ENCODE measurements at regions not wholly inside any gene's neighbourhood (a gene's known extent, or its start where the extent isn't known, plus 50 kb on each side); places are given as distances from the start of the nearest gene placed in this dataset.
A peak's percentile ranks its signal among the peaks of the same experiment; 100 is the strongest.

DNA sequence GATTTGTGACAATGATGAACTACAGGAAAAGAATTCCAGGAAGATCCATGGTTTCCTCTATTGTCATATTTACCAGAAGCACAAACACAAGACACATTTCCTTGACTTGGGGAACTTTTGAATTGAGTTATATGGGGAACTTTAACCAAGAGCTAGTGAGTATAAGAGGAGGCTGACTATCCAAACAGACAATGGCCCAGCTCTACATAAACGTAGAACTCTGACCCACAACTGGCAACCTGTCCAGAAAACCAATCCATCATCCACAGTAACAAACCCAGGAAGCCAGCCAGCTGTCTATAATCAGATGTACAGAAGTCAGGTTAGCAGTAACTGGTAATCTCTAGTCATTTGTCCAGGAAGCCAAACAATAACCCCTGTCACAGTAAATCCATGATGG is 167.0 kb upstream of the CPEB2 start:
- Histone ChIP-seq H3K4me3 (ENCODE audit: insufficient read depth, low read length) (no peak overlapping the region), H2AFZ (ENCODE audit: low read length) (no peak overlapping the region), H3K27ac (ENCODE audit: low read depth, low read length) (no peak overlapping the region), H3K27me3 (ENCODE audit: insufficient read depth, low read length) (no peaks in the 10 kb centered on the region), H3K36me3 (ENCODE audit: insufficient read depth, low read length) (no peaks in the 10 kb centered on the region), H3K9me3 (ENCODE audit: low read depth, low read length) (no peaks in the 10 kb centered on the region), H3K79me2 (ENCODE audit: insufficient read depth, low read length) (no peaks in the 10 kb centered on the region), H3K4me1 (ENCODE audit: insufficient read depth, low read length) (no peaks in the 10 kb centered on the region), H3K4me2 (ENCODE audit: insufficient read depth, low read length) (no peak overlapping the region), H4K20me1 (ENCODE audit: insufficient read depth, low read length) (no peaks in the 10 kb centered on the region)
- DNase-seq (ENCODE audit: insufficient read length, low spot score, missing footprints), result no peak
- TF ChIP-seq, protein P1, sequence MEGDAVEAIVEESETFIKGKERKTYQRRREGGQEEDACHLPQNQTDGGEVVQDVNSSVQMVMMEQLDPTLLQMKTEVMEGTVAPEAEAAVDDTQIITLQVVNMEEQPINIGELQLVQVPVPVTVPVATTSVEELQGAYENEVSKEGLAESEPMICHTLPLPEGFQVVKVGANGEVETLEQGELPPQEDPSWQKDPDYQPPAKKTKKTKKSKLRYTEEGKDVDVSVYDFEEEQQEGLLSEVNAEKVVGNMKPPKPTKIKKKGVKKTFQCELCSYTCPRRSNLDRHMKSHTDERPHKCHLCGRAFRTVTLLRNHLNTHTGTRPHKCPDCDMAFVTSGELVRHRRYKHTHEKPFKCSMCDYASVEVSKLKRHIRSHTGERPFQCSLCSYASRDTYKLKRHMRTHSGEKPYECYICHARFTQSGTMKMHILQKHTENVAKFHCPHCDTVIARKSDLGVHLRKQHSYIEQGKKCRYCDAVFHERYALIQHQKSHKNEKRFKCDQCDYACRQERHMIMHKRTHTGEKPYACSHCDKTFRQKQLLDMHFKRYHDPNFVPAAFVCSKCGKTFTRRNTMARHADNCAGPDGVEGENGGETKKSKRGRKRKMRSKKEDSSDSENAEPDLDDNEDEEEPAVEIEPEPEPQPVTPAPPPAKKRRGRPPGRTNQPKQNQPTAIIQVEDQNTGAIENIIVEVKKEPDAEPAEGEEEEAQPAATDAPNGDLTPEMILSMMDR (IDR thresholded peaks at IDR 0.05; ENCODE audit: extremely low read depth, low read depth, low read length), result no peak

DNA sequence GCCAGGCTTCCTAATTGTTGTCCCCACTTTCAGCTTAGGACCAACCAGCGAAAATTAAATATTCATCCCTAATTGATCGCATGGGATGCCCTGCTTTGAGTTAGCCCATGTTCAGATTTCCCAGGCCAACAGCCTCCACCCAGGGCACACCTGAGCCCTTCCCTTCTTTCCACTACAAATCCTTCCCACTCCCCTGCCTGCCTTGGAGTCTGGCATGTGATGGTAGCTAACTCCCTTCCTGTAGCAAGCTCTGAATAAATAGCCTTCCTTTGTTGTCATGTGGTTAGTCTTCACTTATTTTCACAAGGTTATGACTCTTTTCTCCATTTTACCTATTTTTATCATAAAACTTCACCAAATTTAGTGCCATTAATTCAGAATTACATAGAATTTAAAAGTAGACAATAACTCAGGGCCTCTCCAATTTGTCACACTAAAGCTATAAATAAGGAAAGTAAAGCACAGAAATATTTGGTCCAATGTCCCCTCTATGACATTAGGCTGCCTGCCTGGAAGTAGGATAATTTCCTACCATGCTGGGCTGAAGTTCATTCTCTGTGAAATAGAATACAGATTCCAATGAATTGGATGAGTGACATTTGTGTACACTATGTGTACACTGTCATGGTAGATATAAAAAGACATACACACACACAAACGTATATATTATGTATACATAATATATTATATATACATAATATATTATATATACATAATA is 166.4 kb upstream of the CPEB2 start:
- no peak overlapping the region for H2AFZ ChIP-seq (ENCODE audit: low read length)
- H3K9me3 ChIP-seq (ENCODE audit: low read depth, low read length), result no peaks in the 10 kb centered on the region
- H3K4me3 ChIP-seq (ENCODE audit: insufficient read depth, low read length), result no peak overlapping the region
- H3K79me2 ChIP-seq (ENCODE audit: insufficient read depth, low read length), result no peaks in the 10 kb centered on the region
- H3K4me2 ChIP-seq (ENCODE audit: insufficient read depth, low read length), result no peak overlapping the region
- TF ChIP-seq, protein P1 (IDR thresholded peaks at IDR 0.05; ENCODE audit: extremely low read depth, low read depth, low read length), result no peak
- H3K27ac ChIP-seq (ENCODE audit: low read depth, low read length), result no peak overlapping the region
- H4K20me1 ChIP-seq (ENCODE audit: insufficient read depth, low read length), result no peaks in the 10 kb centered on the region
- H3K27me3 ChIP-seq (ENCODE audit: insufficient read depth, low read length), result no peaks in the 10 kb centered on the region
- no peaks in the 10 kb centered on the region for H3K4me1 ChIP-seq (ENCODE audit: insufficient read depth, low read length)
- no peak for DNase-seq (ENCODE audit: insufficient read length, low spot score, missing footprints)
- H3K36me3 ChIP-seq (ENCODE audit: insufficient read depth, low read length), result no peaks in the 10 kb centered on the region

- Histone ChIP-seq H3K36me3 (ENCODE audit: insufficient read depth, low read length) (no peaks in the 10 kb centered on the region), H3K4me2 (ENCODE audit: insufficient read depth, low read length) (no peak overlapping the region), H3K4me3 (ENCODE audit: insufficient read depth, low read length) (no peak overlapping the region), H4K20me1 (ENCODE audit: insufficient read depth, low read length) (no peaks in the 10 kb centered on the region), H3K9me3 (ENCODE audit: low read depth, low read length) (no peaks in the 10 kb centered on the region), H3K27me3 (ENCODE audit: insufficient read depth, low read length) (no peaks in the 10 kb centered on the region), H3K27ac (ENCODE audit: low read depth, low read length) (no peak overlapping the region), H3K4me1 (ENCODE audit: insufficient read depth, low read length) (peaks cover 8% of the 10 kb centered on the region), H3K79me2 (ENCODE audit: insufficient read depth, low read length) (no peaks in the 10 kb centered on the region), H2AFZ (ENCODE audit: low read length) (no peak overlapping the region)
- TF ChIP-seq, protein P1 (IDR thresholded peaks at IDR 0.05; ENCODE audit: extremely low read depth, low read depth, low read length), result no peak
- no peak for DNase-seq (ENCODE audit: insufficient read length, low spot score, missing footprints)
Observed at GRCh38 chr4:14837860-14838259, 164.4 kb upstream of the CPEB2 start.

GRCh38 chr4:14841801-14842768 is 160.2 kb upstream of the CPEB2 start:
- peak overlapping the region; percentile 42 for H2AFZ ChIP-seq (ENCODE audit: low read length)
- peaks cover 3% of the 10 kb centered on the region for H3K9me3 ChIP-seq (ENCODE audit: low read depth, low read length)
- peak overlapping the region; percentile 48 for H3K4me2 ChIP-seq (ENCODE audit: insufficient read depth, low read length)
- no peaks in the 10 kb centered on the region for H3K79me2 ChIP-seq (ENCODE audit: insufficient read depth, low read length)
- peaks cover 8% of the 10 kb centered on the region for H3K4me1 ChIP-seq (ENCODE audit: insufficient read depth, low read length)
- no peaks in the 10 kb centered on the region for H3K36me3 ChIP-seq (ENCODE audit: insufficient read depth, low read length)
- peak overlapping the region; percentile 30 for H3K4me3 ChIP-seq (ENCODE audit: insufficient read depth, low read length)
- no peaks in the 10 kb centered on the region for H3K27me3 ChIP-seq (ENCODE audit: insufficient read depth, low read length)
- H3K27ac ChIP-seq (ENCODE audit: low read depth, low read length), result peak overlapping the region; percentile 17
- no peaks in the 10 kb centered on the region for H4K20me1 ChIP-seq (ENCODE audit: insufficient read depth, low read length)
- TF ChIP-seq, protein P1 (IDR thresholded peaks at IDR 0.05; ENCODE audit: extremely low read depth, low read depth, low read length), result no peak
- DNase-seq (ENCODE audit: insufficient read length, low spot score, missing footprints), result no peak
